DND-41 (cell line): ENCODE measurements at regions not wholly inside any gene's neighbourhood (a gene's known extent, or its start where the extent isn't known, plus 50 kb on each side); places are given as distances from the start of the nearest gene placed in this dataset.

Experiments used
- ATAC-seq: fragments of 200-7000 bp; cut with Tn5 transposase; 3 replicates; pipeline ENCODE4 v1.9.1; 2021; ENCODE audit warnings: low read depth; ENCODE audit not compliant: insufficient read depth
- DNase-seq: peaks from one replicate; pipeline ENCODE4 v3.0.0-alpha.2; 2020
- H2AFZ ChIP-seq: 2 replicates; pipeline ENCODE4 v1.6.0; 2012; ENCODE audit warnings: low read depth, low read length
- H3K27ac ChIP-seq: 2 replicates; pipeline ENCODE4 v1.5.1; 2012; ENCODE audit warnings: low read length, inconsistent platforms
- H3K27me3 ChIP-seq: fragments of 200-600 bp; sonication (generic); 2 replicates; pipeline ENCODE4 v1.6.0; 2012; ENCODE audit warnings: low read length, mild to moderate bottlenecking, inconsistent platforms; ENCODE audit not compliant: insufficient read depth, poor library complexity
- H3K36me3 ChIP-seq: 2 replicates; pipeline ENCODE4 v1.5.1; 2012; ENCODE audit warnings: low read length, inconsistent platforms; ENCODE audit not compliant: insufficient read depth
- H3K4me1 ChIP-seq: 2 replicates; pipeline ENCODE4 v1.5.1; 2012; ENCODE audit warnings: mild to moderate bottlenecking, low read length; ENCODE audit not compliant: insufficient read depth
- H3K4me2 ChIP-seq: 2 replicates; pipeline ENCODE4 v1.6.0; 2012; ENCODE audit warnings: mild to moderate bottlenecking, moderate library complexity, low read length, inconsistent platforms; ENCODE audit not compliant: insufficient read depth
- H3K4me3 ChIP-seq, 2 experiments: fragments of 200-600 bp in 1 of 2; shearing (Covaris generic) in 1 of 2; 2 replicates each; pipeline ENCODE4 v1.5.1; 2012 to 2016; ENCODE audit warnings: inconsistent platforms in 2 of 2, low read length in 2 of 2, mild to moderate bottlenecking in 2 of 2, low read depth in 1 of 2, moderate library complexity in 1 of 2
- H3K79me2 ChIP-seq: 2 replicates; pipeline ENCODE4 v1.6.0; 2012; ENCODE audit warnings: low read length, inconsistent platforms; ENCODE audit not compliant: insufficient read depth
- H3K9ac ChIP-seq: 2 replicates; pipeline ENCODE4 v1.6.0; 2012; ENCODE audit warnings: low read depth, mild to moderate bottlenecking, inconsistent platforms, low read length, moderate library complexity
- H3K9me3 ChIP-seq: 2 replicates; pipeline ENCODE4 v1.5.1; 2012; ENCODE audit warnings: low read length, moderate library complexity, mild to moderate bottlenecking, inconsistent platforms; ENCODE audit not compliant: insufficient read depth, severe bottlenecking
- H4K20me1 ChIP-seq: 2 replicates; pipeline ENCODE4 v1.6.0; 2012; ENCODE audit warnings: low read length; ENCODE audit not compliant: insufficient read depth
- EZH2 ChIP-seq: IDR thresholded peaks from 3 replicates; pipeline ENCODE4 v1.6.1; 2012; ENCODE audit warnings: borderline replicate concordance, low read depth, mild to moderate bottlenecking, moderate library complexity, low read length, inconsistent platforms; ENCODE audit not compliant: severe bottlenecking
- TF ChIP-seq, protein P1 (sequence below): IDR thresholded peaks from 2 replicates; pipeline ENCODE4 v1.5.1; 2012; ENCODE audit warnings: borderline replicate concordance, low read length, moderate library complexity, mild to moderate bottlenecking; ENCODE audit not compliant: poor library complexity, severe bottlenecking; ENCODE audit errors: extremely low read depth

DNA sequence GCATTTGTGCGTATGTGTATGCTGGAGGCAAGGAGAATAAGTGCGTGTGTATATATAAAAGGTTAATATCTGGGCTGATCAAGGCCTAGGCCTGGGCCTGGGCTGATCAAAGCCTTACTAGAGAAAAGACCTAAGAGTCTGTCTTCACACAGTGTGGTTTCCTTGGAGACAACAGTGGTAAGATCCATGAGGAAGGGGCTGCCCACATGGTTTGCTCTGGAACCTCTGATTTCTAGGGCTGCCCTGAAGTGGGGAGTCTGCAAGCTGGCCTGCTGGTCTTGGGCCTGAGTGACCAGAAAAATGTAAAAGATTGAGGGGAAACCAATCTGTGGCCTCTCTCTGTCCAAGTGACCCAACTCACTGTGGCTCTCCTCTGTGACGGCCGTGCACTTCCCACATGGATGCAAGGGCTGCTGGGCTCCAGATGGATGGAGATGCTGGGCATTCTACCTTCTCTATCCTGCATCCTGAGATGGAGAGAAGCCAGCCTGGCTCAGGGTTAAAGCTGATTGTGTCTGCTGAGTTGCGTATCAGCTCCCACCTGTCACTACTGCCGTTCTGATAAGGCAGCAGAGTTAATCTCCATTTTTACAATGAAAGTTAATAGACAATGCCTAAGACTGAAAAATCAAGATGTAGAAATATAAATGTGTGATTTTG is 90.3 kb upstream of the NXT1 start:
- Histone ChIP-seq H3K4me3 (no peak overlapping the region), H3K9ac (no peak overlapping the region), H3K27ac (no peak overlapping the region), H2AFZ (no peak overlapping the region), H3K79me2 (no peaks in the 10 kb centered on the region), H3K27me3 (no peaks in the 10 kb centered on the region), H3K4me2 (no peak overlapping the region), H3K36me3 (no peaks in the 10 kb centered on the region), H4K20me1 (no peaks in the 10 kb centered on the region), H3K9me3 (peaks cover 4% of the 10 kb centered on the region), H3K4me1 (peaks cover 28% of the 10 kb centered on the region)
- ATAC-seq (no peak), DNase-seq (no peak)
- TF ChIP-seq, protein P1, sequence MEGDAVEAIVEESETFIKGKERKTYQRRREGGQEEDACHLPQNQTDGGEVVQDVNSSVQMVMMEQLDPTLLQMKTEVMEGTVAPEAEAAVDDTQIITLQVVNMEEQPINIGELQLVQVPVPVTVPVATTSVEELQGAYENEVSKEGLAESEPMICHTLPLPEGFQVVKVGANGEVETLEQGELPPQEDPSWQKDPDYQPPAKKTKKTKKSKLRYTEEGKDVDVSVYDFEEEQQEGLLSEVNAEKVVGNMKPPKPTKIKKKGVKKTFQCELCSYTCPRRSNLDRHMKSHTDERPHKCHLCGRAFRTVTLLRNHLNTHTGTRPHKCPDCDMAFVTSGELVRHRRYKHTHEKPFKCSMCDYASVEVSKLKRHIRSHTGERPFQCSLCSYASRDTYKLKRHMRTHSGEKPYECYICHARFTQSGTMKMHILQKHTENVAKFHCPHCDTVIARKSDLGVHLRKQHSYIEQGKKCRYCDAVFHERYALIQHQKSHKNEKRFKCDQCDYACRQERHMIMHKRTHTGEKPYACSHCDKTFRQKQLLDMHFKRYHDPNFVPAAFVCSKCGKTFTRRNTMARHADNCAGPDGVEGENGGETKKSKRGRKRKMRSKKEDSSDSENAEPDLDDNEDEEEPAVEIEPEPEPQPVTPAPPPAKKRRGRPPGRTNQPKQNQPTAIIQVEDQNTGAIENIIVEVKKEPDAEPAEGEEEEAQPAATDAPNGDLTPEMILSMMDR, result no peak
- no peak for TF ChIP-seq EZH2

DNA sequence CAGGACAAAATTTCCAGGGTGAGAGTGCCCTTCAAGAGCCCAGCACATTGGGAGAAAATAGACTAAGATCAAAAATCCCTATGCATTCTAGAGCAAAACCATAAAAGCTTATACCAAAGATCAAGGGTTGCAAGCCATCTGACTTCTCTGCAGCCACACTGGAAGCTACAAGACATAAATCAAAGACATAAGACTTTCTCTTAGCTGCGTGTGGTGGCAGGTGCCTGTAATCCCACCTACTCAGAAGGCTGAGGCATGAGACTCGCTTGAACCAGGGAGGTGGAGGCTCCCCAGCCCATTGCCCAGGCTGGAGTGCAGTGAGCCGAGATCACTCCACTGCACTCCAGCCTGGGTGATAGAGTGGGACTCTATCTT is 91.9 kb upstream of the NXT1 start:
- Histone ChIP-seq H2AFZ (no peak overlapping the region), H3K27me3 (no peaks in the 10 kb centered on the region), H3K4me3 (no peak overlapping the region), H3K36me3 (no peaks in the 10 kb centered on the region), H3K9me3 (peaks cover 4% of the 10 kb centered on the region), H4K20me1 (no peaks in the 10 kb centered on the region), H3K4me2 (no peak overlapping the region), H3K79me2 (no peaks in the 10 kb centered on the region), H3K27ac (peak overlapping the region; percentile 20; the same call in 1 of the 2 replicates), H3K4me1 (peaks cover 28% of the 10 kb centered on the region), H3K9ac (no peak overlapping the region)
- TF ChIP-seq, protein P1, result no peak
- ATAC-seq, result peak; percentile 60
- DNase-seq, result no peak

DNA sequence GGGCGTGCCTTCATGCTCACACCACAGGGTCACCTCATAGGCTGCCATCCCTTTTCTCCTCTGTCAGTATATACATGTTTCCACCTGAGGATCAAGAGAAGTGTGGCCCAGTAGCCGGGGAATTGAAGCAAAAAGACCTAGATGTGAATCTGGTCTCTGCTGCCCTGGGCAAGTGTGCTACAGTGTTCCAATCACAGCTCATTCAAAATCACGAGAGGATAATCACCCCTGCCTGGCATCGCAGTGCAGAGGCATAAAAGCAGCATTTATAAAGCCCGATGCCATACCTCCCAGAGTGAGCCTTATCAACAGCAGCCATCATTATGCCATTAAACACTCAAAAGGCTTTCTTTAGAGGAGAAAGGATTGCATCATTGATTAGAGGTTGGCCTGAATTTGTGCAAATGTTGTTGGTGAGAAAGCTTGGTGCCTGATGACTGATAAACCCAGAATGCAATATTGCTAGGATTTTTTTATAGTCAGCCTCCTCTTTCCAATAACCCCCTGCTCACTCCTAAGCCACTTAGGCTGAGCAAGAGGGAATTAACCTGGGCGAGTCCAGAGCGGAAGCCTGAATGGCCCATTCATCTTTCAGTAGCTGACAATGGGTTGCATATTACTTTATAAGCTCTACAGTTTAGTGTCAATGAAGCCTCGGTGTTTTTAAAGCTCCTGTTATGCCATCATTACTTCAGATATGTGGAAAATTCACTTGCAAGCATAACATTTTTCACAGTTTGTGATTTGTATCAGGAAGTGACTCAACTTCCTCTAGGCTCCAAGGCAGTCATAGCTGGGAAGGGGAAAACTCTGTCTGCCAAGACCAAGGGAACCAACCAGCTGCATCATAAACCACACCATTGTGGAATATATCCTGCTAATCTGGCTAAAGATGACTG is 92.5 kb upstream of the NXT1 start:
- Histone ChIP-seq H3K9ac (no peak overlapping the region), H3K27me3 (no peaks in the 10 kb centered on the region), H3K36me3 (no peaks in the 10 kb centered on the region), H3K27ac (peak overlapping the region; percentile 20), H3K4me2 (no peak overlapping the region), H3K9me3 (no peaks in the 10 kb centered on the region), H4K20me1 (no peaks in the 10 kb centered on the region), H2AFZ (no peak overlapping the region), H3K4me3 (no peak overlapping the region), H3K4me1 (peaks cover 28% of the 10 kb centered on the region), H3K79me2 (no peaks in the 10 kb centered on the region)
- TF ChIP-seq, protein P1, result no peak
- TF ChIP-seq EZH2, result no peak
- ATAC-seq, result peak; percentile 47
- no peak for DNase-seq
